ENCODE measurements at regions not wholly inside any gene's neighbourhood (a gene's known extent, or its start where the extent isn't known, plus 50 kb on each side); places are given as distances from the start of the nearest gene placed in this dataset.

GRCh38 chr11:122393209-122393860 lies 262.2 kb upstream of the UBASH3B start:
- 96% methylated on average over 4 of the region's 4 CpGs for WGBS
- H3K4me3 ChIP-seq (ENCODE audit: low read depth, low read length) = no peak overlapping the region
- H3K4me1 ChIP-seq (ENCODE audit: insufficient read depth) = no peaks in the 10 kb centered on the region
- no peak for DNase-seq (ENCODE audit: extremely low spot score)
- no peaks in the 10 kb centered on the region for H3K36me3 ChIP-seq (ENCODE audit: insufficient read depth)
- no peak overlapping the region for H3K27ac ChIP-seq (ENCODE audit: low read depth)

DNA sequence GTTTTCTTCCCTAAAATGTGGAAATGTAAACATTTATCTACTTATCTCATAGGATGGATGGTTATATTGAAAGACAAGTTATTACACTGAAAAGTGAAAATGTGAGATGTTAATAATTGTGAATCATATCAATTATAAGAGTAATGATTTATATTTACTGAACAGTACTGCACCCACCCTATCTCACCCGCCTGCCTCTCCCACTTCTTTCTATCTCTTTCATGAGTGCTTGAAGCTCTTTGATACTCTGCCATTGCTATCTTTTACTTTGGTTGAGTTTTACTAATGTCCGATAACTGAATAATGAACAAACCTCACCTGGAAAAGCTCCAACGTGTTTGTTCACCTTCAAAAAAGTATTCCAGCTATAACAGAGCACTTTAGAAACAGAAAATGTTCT lies 263.0 kb upstream of the UBASH3B start:
- no peaks in the 10 kb centered on the region for H3K4me1 ChIP-seq (ENCODE audit: insufficient read depth)
- whole genome bisulfite sequencing = 86% methylated on average over 3 of the region's 3 CpGs
- no peaks in the 10 kb centered on the region for H3K36me3 ChIP-seq (ENCODE audit: insufficient read depth)
- H3K4me3 ChIP-seq (ENCODE audit: low read depth, low read length) = no peak overlapping the region
- no peak overlapping the region for H3K27ac ChIP-seq (ENCODE audit: low read depth)
- DNase-seq (ENCODE audit: extremely low spot score) = no peak

DNA sequence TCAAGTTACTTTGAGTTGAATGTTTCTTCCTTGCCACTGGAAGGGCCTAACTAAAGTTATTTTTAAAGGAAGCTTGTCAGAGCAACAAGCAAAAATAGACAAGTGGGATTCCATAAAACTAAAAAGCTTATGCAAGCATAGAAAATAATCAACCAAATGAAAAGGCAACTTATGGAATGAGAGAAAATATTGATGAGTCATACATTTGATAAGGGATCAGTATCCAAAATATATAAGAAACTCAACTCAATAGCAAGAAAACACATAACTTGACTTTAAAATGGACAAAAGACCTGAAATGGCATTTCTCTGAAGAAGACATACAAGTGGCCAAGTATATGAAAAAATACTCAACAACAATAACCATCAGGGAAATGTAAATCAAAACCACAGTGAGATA lies 264.5 kb upstream of the UBASH3B start:
- Histone ChIP-seq H3K4me1 (ENCODE audit: insufficient read depth) (no peaks in the 10 kb centered on the region), H3K4me3 (ENCODE audit: low read depth, low read length) (no peak overlapping the region), H3K27ac (ENCODE audit: low read depth) (no peak overlapping the region), H3K36me3 (ENCODE audit: insufficient read depth) (no peaks in the 10 kb centered on the region)
- DNase-seq (ENCODE audit: extremely low spot score) = no peak

GRCh38 chr11:122383186-122383585 lies 267.2 kb upstream of the BLID start:
- WGBS = 91% methylated on average over 1 of the region's 1 CpG
- H3K27ac ChIP-seq (ENCODE audit: low read depth) = no peak overlapping the region

GRCh38 chr11:122375687-122376399 lies 259.8 kb upstream of the BLID start:
- Histone ChIP-seq H3K4me1 (ENCODE audit: insufficient read depth) (no peaks in the 10 kb centered on the region), H3K4me3 (ENCODE audit: low read depth, low read length) (no peak overlapping the region), H3K36me3 (ENCODE audit: insufficient read depth) (no peaks in the 10 kb centered on the region), H3K27ac (ENCODE audit: low read depth) (no peak overlapping the region)
- 89% methylated on average over 4 of the region's 4 CpGs for WGBS
- no peak for DNase-seq (ENCODE audit: extremely low spot score)

More at GRCh38 chr11:122383186-122383585, 267.2 kb upstream of the BLID start:
- no peaks in the 10 kb centered on the region for H3K36me3 ChIP-seq (ENCODE audit: insufficient read depth)
- no peak overlapping the region for H3K4me3 ChIP-seq (ENCODE audit: low read depth, low read length)
- DNase-seq (ENCODE audit: extremely low spot score) = no peak
- no peaks in the 10 kb centered on the region for H3K4me1 ChIP-seq (ENCODE audit: insufficient read depth)

- DNase-seq (ENCODE audit: extremely low spot score) = no peak
- no peaks in the 10 kb centered on the region for H3K36me3 ChIP-seq (ENCODE audit: insufficient read depth)
- no peak overlapping the region for H3K4me3 ChIP-seq (ENCODE audit: low read depth, low read length)
- 97% methylated on average over 4 of the region's 4 CpGs for WGBS
- no peak overlapping the region for H3K27ac ChIP-seq (ENCODE audit: low read depth)
- no peaks in the 10 kb centered on the region for H3K4me1 ChIP-seq (ENCODE audit: insufficient read depth)
Observed at GRCh38 chr11:122368796-122369195, 252.8 kb upstream of the BLID start.

- no peak overlapping the region for H3K27ac ChIP-seq (ENCODE audit: low read depth)
- WGBS = 15% methylated on average over 6 of the region's 6 CpGs
- no peaks in the 10 kb centered on the region for H3K4me1 ChIP-seq (ENCODE audit: insufficient read depth)
- DNase-seq (ENCODE audit: extremely low spot score) = peak; percentile 71
- no peak overlapping the region for H3K4me3 ChIP-seq (ENCODE audit: low read depth, low read length)
- no peaks in the 10 kb centered on the region for H3K36me3 ChIP-seq (ENCODE audit: insufficient read depth)
Observed at GRCh38 chr11:122367809-122368231, 251.8 kb upstream of the BLID start.

GRCh38 chr11:122365610-122366360 lies 249.8 kb upstream of the BLID start:
- H3K4me3 ChIP-seq (ENCODE audit: low read depth, low read length) = no peak overlapping the region
- H3K27ac ChIP-seq (ENCODE audit: low read depth) = no peak overlapping the region
- H3K36me3 ChIP-seq (ENCODE audit: insufficient read depth) = no peaks in the 10 kb centered on the region
- 43% methylated on average over 11 of the region's 11 CpGs for WGBS
- no peak for DNase-seq (ENCODE audit: extremely low spot score)
- no peaks in the 10 kb centered on the region for H3K4me1 ChIP-seq (ENCODE audit: insufficient read depth)

- no peak overlapping the region for H3K4me3 ChIP-seq (ENCODE audit: low read depth, low read length)
- H3K27ac ChIP-seq (ENCODE audit: low read depth) = no peak overlapping the region
- DNase-seq (ENCODE audit: extremely low spot score) = no peak
- H3K4me1 ChIP-seq (ENCODE audit: insufficient read depth) = no peaks in the 10 kb centered on the region
- H3K36me3 ChIP-seq (ENCODE audit: insufficient read depth) = no peaks in the 10 kb centered on the region
- WGBS = 84% methylated on average over 5 of the region's 5 CpGs
Observed at GRCh38 chr11:122363296-122363695, 247.3 kb upstream of the BLID start.

DNA sequence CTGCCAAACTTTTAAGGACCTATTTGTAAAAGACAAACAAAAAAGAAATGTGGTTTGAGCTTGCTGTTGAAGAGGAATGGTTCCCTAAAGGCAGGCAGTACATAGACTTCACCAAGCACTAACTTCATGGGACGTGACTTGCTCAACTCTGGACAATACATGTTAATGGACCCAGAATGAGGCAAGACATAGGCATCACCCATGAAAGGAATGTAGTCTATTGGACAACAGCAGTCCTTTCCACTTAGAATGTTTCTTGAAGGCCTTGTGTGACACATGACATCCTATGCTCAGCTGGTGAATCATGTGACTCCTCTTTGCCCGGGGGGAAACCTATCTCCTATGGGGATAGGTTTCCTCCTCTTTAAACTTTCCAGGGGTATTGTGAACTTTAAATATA lies 246.4 kb upstream of the BLID start:
- Histone ChIP-seq H3K27ac (ENCODE audit: low read depth) (no peak overlapping the region), H3K4me3 (ENCODE audit: low read depth, low read length) (no peak overlapping the region), H3K36me3 (ENCODE audit: insufficient read depth) (no peaks in the 10 kb centered on the region), H3K4me1 (ENCODE audit: insufficient read depth) (no peaks in the 10 kb centered on the region)
- 94% methylated on average over 2 of the region's 2 CpGs for whole genome bisulfite sequencing
- no peak for DNase-seq (ENCODE audit: extremely low spot score)

GRCh38 chr11:122360875-122361274 lies 244.9 kb upstream of the BLID start:
- Histone ChIP-seq H3K4me3 (ENCODE audit: low read depth, low read length) (no peak overlapping the region), H3K36me3 (ENCODE audit: insufficient read depth) (no peaks in the 10 kb centered on the region), H3K4me1 (ENCODE audit: insufficient read depth) (no peaks in the 10 kb centered on the region), H3K27ac (ENCODE audit: low read depth) (no peak overlapping the region)
- no peak for DNase-seq (ENCODE audit: extremely low spot score)
- over 99% methylated on average over 4 of the region's 4 CpGs for WGBS

GRCh38 chr11:122359081-122359571 lies 243.1 kb upstream of the BLID start:
- Histone ChIP-seq H3K27ac (ENCODE audit: low read depth) (no peak overlapping the region), H3K36me3 (ENCODE audit: insufficient read depth) (no peaks in the 10 kb centered on the region), H3K4me1 (ENCODE audit: insufficient read depth) (no peaks in the 10 kb centered on the region), H3K4me3 (ENCODE audit: low read depth, low read length) (no peak overlapping the region)
- 55% methylated on average over 11 of the region's 11 CpGs for WGBS
- DNase-seq (ENCODE audit: extremely low spot score) = no peak

- no peak overlapping the region for H3K4me3 ChIP-seq (ENCODE audit: low read depth, low read length)
- 84% methylated on average over 2 of the region's 2 CpGs for WGBS
- H3K4me1 ChIP-seq (ENCODE audit: insufficient read depth) = no peaks in the 10 kb centered on the region
- no peak overlapping the region for H3K27ac ChIP-seq (ENCODE audit: low read depth)
- DNase-seq (ENCODE audit: extremely low spot score) = no peak
- no peaks in the 10 kb centered on the region for H3K36me3 ChIP-seq (ENCODE audit: insufficient read depth)
Observed at GRCh38 chr11:122358292-122358691, 242.3 kb upstream of the BLID start.

DNA sequence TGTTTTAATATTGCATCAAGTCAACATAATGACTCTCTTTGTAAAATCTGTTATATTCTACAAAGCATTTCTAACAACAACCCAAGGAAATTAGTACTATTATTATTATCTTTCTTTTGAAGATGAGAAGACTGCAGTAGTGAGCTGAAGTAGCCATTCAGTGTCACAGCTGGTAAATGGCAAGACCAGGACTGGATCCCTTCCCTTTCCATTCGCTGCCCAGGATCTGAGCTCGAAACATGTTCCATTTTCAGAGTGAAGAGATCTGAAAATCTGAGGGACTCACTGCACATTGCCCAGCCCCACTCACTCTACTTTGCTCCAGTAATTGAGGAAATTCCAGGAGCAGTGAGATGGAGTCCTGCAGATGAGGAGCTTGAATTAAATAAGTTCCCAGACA lies 240.0 kb upstream of the BLID start:
- WGBS = 97% methylated on average over 2 of the region's 2 CpGs
- no peak for DNase-seq (ENCODE audit: extremely low spot score)
- Histone ChIP-seq H3K36me3 (ENCODE audit: insufficient read depth) (no peaks in the 10 kb centered on the region), H3K4me3 (ENCODE audit: low read depth, low read length) (no peak overlapping the region), H3K4me1 (ENCODE audit: insufficient read depth) (no peaks in the 10 kb centered on the region), H3K27ac (ENCODE audit: low read depth) (no peak overlapping the region)

Data from urinary bladder (tissue), 3 donors.